Ecto neural progenitor cell (in vitro differentiated cells): ENCODE measurements at regions not wholly inside any gene's neighbourhood (a gene's known extent, or its start where the extent isn't known, plus 50 kb on each side); places are given as distances from the start of the nearest gene placed in this dataset.
"Not testable (repeated sequence)": the region's sequence is repeated elsewhere in the genome, so short reads cannot be mapped to it uniquely, and the experiment has no call there.

ENCODE experiments used
- DNase-seq: peaks from one replicate; pipeline ENCODE4 v3.0.0-alpha.2; 2018; ENCODE audit warnings: low spot score

DNA sequence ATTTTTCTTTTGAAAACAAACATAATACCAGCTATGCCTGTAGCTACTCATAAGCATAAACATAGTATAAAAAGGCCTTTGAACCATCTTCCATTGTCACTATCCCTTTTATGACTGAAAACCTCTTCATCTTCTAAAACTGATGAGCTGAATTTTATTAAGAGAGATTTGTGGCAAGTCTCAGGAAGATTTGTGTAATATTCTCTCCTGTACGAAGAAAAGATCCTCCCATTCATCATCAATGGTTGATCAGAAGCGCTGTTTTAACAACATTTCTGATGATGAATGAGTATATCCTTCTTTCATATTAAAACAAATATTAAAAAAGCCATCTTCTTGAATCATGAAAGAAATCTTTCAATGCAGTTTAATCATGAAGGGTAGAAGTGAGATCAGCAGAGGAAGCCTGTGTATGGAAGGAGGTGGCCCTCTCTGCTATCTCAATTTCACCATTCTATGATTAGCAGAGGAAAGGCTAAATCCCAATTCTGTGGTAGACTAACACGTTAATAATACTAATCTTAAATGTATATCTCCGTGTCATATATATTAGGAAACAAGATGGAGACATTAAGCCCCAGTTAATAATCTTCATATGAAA, 430.2 kb downstream of the FRK start:
- no peak for DNase-seq

GRCh38 chr6:115629415-115629814, 431.3 kb downstream of the FRK start:
- no peak for DNase-seq

GRCh38 chr6:115618256-115618655, 442.4 kb downstream of the FRK start:
- DNase-seq, result no peak

GRCh38 chr6:115617031-115617430, 443.7 kb downstream of the FRK start:
- no peak for DNase-seq

DNA sequence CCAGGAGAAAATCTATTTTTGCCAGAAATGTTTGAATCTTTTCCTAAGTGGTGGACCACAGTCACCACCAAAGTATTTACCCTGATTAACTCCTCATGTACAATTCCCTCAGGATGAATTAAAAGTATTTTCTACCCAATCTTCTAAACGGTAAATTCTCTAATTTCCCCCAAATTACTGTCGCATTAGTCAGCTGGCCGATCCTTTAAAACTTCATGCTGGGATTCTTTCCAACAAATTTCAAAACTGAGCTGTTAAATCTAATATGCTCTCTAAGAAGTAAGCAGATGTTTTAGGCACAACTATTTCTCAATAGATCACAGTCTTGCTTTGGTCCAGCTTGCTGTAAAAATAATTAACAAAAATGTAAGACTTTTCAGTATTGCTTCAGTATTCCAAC, 447.2 kb downstream of the FRK start:
- no peak for DNase-seq

- DNase-seq, result no peak
Measured at GRCh38 chr6:115612796-115613479, 447.8 kb downstream of the FRK start.

DNA sequence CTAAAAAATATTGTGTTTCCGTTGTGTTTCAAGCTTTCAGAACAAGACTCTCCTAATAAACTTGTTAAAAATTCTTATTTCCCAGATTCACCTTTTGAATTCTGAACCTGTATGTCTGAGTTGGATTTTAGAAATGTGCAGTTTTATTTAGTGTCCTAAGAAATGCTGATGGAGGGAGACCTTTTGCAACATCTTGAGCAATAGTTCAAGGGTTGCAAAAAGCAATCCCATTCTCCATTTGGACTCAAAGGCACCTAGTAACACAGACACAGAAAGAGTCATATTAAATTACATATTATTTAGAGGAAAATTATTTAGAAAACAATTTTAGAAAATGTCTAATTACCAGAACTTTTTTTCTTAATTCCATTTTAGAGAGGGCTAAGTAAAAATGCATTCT, 448.5 kb downstream of the FRK start:
- DNase-seq, result no peak

GRCh38 chr6:115610696-115611095, 450.0 kb downstream of the FRK start:
- no peak for DNase-seq

GRCh38 chr6:115609111-115609510, 451.6 kb downstream of the FRK start:
- DNase-seq, result no peak

- no peak for DNase-seq
Measured at GRCh38 chr6:115602466-115602865, 458.2 kb downstream of the FRK start.

DNA sequence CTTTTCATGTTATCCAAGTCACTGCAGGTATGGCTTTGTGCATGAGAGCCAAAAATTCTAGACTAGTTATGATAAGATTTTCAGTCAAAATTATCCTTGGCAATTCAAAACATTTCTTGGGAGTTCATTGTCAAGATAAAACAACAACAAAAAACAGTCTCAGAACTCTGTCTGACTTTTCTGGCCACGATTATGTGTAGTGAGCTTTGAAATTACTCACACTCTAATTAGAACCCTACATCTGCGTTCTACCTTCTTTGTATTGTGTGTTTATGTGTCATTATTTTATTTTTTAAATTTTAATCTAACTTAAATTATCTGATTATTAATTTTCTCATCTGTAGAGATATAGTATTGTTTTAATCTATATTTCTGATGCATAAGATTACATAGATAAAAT, 459.2 kb downstream of the FRK start:
- no peak for DNase-seq

- DNase-seq, result no peak
Measured at GRCh38 chr6:115601064-115601463, 459.6 kb downstream of the FRK start.

GRCh38 chr6:115594891-115595290, 465.8 kb downstream of the FRK start:
- DNase-seq, result no peak

GRCh38 chr6:115592025-115592424, 468.7 kb downstream of the FRK start:
- DNase-seq, result no peak

DNA sequence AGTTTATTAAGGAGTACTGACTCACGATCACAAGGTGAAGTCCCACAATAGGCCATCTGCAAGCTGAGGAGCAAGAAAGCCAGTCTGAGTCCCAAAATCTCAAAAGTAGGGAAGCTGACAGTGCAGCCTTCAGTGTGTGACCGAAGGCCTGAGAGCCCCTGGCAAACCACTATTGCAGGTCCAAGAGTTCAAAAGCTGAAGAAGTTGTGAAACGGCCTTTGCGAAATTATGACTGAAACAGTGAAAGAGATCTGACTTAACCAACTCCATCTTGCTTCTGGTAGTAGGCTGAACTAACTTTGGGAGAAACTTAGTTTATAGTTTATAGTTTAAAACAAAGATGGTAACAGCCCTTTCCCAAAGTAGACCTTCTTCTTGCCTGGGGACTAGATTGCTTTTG, 471.6 kb downstream of the FRK start:
- DNase-seq, result not testable (repeated sequence)

DNA sequence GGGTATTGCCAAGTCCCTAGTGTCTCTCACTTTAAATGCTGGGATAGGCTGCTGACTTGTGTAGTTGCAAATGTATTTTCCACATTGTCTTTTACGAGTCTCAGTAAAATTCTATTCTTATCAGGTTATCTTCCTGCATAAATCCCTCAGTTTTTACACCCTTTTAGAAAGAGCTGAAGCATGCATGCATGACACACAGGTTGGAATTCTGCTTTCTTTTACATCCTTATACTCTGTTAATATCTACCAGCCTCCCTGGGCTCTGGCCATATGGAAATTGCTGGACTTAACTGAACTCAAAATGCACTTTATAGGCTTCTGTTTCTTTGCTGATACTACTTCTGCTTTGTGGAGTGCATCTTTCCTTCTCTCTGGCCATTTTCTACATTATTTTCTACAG, 477.4 kb downstream of the FRK start:
- DNase-seq, result no peak

- DNase-seq, result no peak
Measured at GRCh38 chr6:115582386-115582785, 478.3 kb downstream of the FRK start.

- DNase-seq, result not testable (repeated sequence)
Measured at GRCh38 chr6:115579565-115579964, 481.1 kb downstream of the FRK start.

GRCh38 chr6:115577270-115577669, 483.4 kb downstream of the FRK start:
- DNase-seq, result no peak

DNA sequence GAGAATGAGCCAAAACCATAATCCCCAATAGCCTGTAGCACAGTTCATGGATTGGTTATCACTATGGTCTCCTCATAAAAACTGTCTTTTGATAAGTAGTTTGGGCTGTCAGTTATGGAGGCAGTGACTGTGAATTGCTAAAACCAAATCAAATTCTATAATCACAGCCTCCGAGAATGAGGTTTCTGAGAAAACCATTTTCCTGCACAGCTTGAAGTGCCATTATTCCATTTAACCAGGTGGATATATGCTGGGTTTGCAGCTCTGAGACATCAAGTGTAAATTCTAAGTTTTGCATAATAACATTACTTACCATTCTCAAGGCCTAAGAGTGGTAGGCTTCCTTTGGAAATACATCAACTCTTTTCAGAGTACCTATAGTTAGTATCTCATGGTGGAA, 485.4 kb downstream of the FRK start:
- no peak for DNase-seq

GRCh38 chr6:115573861-115574260, 486.8 kb downstream of the FRK start:
- no peak for DNase-seq

GRCh38 chr6:115570331-115570730, 490.4 kb downstream of the FRK start:
- no peak for DNase-seq

GRCh38 chr6:115554060-115554459, 506.6 kb downstream of the FRK start:
- DNase-seq, result no peak

DNA sequence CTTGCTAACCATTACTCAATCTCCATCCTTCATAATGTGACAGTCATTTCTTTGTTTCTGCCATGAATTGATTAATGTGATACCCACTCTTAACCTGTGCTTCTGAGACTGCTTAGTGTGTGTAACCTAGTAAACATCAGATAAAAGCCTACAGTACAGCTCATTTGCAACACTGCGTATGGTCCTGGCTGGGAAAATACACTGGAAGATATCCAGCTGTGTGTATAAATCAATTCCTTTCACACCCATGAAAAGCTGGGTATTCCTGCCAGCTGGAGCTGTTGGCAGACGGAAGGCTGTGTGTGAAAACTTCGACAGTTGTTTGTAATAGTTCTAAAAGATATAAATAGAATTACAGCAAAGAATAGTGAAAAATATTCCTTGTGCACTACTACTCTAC, 509.2 kb downstream of the FRK start:
- DNase-seq, result no peak
